MCF 10A (cell line): ENCODE measurements at regions not wholly inside any gene's neighbourhood (a gene's known extent, or its start where the extent isn't known, plus 50 kb on each side); places are given as distances from the start of the nearest gene placed in this dataset.

Experiments used
- BruUV-seq: library from RNA; stranded (reverse); fragments of 400-500 nt; replicated peaks from 2 replicates; lab custom pipeline; 2021; lab: Mats Ljungman, UMichigan
- CTCF ChIA-PET: fragments of 300-600 bp; sonication (Branson Sonifier 250); formaldehyde crosslinking; extraction: SDS; loops from one replicate; lab custom pipeline; 2021; ENCODE audit warnings: antibody characterized with exemption, inconsistent platforms; lab: Yijun Ruan, JAX
- POLR2A ChIA-PET: fragments of 300-600, 350-650 bp; sonication (Branson Sonifier 250); formaldehyde crosslinking; extraction: SDS; loops from one replicate; lab custom pipeline; 2020; ENCODE audit warnings: antibody characterized with exemption, inconsistent platforms; lab: Yijun Ruan, JAX
- DNase-seq: peaks from one replicate; pipeline ENCODE4 v3.0.0-alpha.2; 2018; ENCODE audit not compliant: unreplicated experiment
- H3K27ac Mint-ChIP-seq: one replicate; pipeline ENCODE4 v1.8.0; 2022; ENCODE audit warnings: mild to moderate bottlenecking, low read depth, mixed read lengths; ENCODE audit not compliant: unreplicated experiment
- H3K27me3 Mint-ChIP-seq: one replicate; pipeline ENCODE4 v1.8.0; 2022; ENCODE audit warnings: mixed read lengths; ENCODE audit not compliant: insufficient read depth, unreplicated experiment
- H3K36me3 Mint-ChIP-seq: one replicate; pipeline ENCODE4 v1.8.0; 2022; ENCODE audit warnings: mild to moderate bottlenecking, moderate library complexity, mixed read lengths; ENCODE audit not compliant: insufficient read depth, unreplicated experiment
- H3K4me1 Mint-ChIP-seq: one replicate; pipeline ENCODE4 v1.8.0; 2022; ENCODE audit warnings: mixed read lengths; ENCODE audit not compliant: insufficient read depth, unreplicated experiment
- H3K4me3 Mint-ChIP-seq: one replicate; pipeline ENCODE4 v1.8.0; 2022; ENCODE audit warnings: mild to moderate bottlenecking, moderate library complexity, mixed read lengths; ENCODE audit not compliant: unreplicated experiment
- H3K9me3 Mint-ChIP-seq: one replicate; pipeline ENCODE4 v1.8.0; 2022; ENCODE audit warnings: mixed read lengths; ENCODE audit not compliant: unreplicated experiment
- intact Hi-C: fragments of 100-400 bp; cut with micrococcal nuclease; formaldehyde crosslinking; loops from 2 replicates; pipeline ENCODE4 v1.14.1; 2022
- TF ChIP-seq, protein P1 (sequence below): fragments of 200-600 bp; IDR thresholded peaks from one replicate; pipeline ENCODE4 v1.8.0; 2022; ENCODE audit warnings: antibody characterized with exemption, mild to moderate bottlenecking; ENCODE audit not compliant: unreplicated experiment

DNA sequence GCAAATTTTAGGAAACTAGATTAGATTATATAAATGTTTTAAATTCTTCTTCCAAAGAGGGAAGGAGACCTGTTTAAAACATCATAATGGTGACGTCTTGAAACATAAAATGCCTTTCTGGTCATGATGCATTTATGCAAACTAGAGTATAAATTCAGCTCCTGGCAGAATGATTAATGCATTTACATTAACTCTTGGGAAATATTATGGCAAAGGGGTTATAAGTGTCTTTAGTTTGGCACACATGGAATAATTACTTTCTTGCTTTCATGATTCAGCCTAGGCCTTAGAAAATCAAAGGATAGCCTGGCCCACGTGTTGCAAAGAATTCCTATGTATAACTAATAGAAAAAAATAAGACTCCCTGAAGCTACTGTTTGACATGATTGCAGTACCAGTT, 639.2 kb downstream of the RFPL4B start:
- DNase-seq = no peak
- ChIA-PET POLR2A (interaction anchor here (0.7 kb wide), 1 partner anchor 503 kb away, joined by 4 read pairs; no protein-coding TSS in a partner anchor), CTCF (interaction anchor here (0.6 kb wide), 1 partner anchor 48 kb away, joined by 4 read pairs; no protein-coding TSS in a partner anchor)
- Mint-ChIP-seq H3K27me3 (no peaks in the 10 kb centered on the region), H3K4me1 (peaks cover 12% of the 10 kb centered on the region), H3K27ac (no peak overlapping the region), H3K4me3 (no peak overlapping the region), H3K9me3 (no peaks in the 10 kb centered on the region), H3K36me3 (no peaks in the 10 kb centered on the region)
- intact Hi-C loops = no loop called here
- no TSS peak for BruUV-seq
- TF ChIP-seq, protein P1, sequence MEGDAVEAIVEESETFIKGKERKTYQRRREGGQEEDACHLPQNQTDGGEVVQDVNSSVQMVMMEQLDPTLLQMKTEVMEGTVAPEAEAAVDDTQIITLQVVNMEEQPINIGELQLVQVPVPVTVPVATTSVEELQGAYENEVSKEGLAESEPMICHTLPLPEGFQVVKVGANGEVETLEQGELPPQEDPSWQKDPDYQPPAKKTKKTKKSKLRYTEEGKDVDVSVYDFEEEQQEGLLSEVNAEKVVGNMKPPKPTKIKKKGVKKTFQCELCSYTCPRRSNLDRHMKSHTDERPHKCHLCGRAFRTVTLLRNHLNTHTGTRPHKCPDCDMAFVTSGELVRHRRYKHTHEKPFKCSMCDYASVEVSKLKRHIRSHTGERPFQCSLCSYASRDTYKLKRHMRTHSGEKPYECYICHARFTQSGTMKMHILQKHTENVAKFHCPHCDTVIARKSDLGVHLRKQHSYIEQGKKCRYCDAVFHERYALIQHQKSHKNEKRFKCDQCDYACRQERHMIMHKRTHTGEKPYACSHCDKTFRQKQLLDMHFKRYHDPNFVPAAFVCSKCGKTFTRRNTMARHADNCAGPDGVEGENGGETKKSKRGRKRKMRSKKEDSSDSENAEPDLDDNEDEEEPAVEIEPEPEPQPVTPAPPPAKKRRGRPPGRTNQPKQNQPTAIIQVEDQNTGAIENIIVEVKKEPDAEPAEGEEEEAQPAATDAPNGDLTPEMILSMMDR = no peak

DNA sequence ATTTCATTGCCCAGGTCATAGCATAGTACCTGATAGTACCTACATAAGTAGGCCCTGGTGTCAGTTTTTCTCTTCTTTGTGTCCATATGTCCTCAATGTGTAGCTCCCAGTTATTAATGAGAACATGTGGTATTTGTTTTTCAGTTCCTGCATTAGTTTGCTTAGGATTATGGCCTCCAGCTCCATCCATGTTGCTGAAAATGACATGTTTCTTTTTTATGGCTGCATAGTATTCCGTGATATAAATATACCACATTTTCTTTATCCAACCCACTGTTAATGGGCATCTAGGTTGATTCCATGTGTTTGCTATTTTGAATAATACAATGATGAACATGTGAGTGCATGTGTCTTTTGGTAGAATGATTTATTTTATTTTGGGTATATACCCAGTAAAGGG, 641.6 kb downstream of the RFPL4B start:
- CTCF ChIA-PET = interaction anchor here (0.7 kb wide), 1 partner anchor 28 kb away, joined by 4 read pairs; no protein-coding TSS in a partner anchor
- Mint-ChIP-seq H3K9me3 (no peaks in the 10 kb centered on the region), H3K4me1 (peaks cover 9% of the 10 kb centered on the region), H3K27ac (no peak overlapping the region), H3K4me3 (no peak overlapping the region), H3K27me3 (no peaks in the 10 kb centered on the region), H3K36me3 (no peaks in the 10 kb centered on the region)
- TF ChIP-seq, protein P1 = no peak
- no peak for DNase-seq
- POLR2A ChIA-PET = interaction anchor here (1.0 kb wide), 1 partner anchor 882 kb away, joined by 5 read pairs; no protein-coding TSS in a partner anchor
- intact Hi-C loops = no loop called here
- no TSS peak for BruUV-seq

DNA sequence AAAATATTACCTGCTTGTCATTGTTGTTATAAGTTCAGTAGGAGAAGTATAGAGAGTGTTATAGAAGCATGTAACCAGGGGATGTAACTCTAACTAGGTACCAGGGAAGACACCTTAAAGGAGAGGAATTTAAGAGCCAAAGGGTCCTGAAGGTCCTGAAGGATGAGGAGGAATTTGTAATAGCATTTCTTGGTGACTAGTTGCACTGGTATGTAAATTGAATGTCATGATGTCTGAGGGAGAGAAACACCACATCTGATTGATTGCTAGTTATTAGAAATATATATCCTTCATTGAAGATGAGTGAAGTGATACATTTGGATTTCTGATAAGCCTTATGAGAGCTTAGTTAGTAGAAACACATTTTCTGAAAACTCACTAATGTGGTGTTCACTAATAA, 643.8 kb downstream of the RFPL4B start:
- H3K27ac Mint-ChIP-seq = no peak overlapping the region
- CTCF ChIA-PET = interaction anchor here (0.6 kb wide), 1 partner anchor 16 kb away, joined by 3 read pairs; no protein-coding TSS in a partner anchor

DNA sequence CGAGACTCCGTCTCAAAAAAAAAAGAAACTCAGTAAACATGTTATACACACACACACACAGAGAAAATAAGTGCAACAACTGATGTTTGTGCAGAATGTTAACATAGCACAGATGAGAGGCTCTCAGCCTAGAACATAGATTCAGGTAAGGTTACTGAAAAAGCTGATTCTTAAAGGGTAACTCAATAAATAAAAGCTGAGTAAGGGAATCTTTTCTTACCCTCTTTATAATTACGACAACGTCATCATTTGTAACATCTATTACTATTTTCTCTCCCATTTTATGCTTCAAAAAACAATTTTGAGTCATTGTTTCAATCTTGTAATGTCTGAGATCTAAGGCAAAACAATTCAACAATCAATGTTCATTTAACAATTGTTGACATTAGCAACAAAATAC, 644.8 kb downstream of the RFPL4B start:
- TF ChIP-seq, protein P1 = no peak
- Mint-ChIP-seq H3K4me1 (no peaks in the 10 kb centered on the region), H3K36me3 (no peaks in the 10 kb centered on the region), H3K27ac (no peak overlapping the region), H3K9me3 (no peaks in the 10 kb centered on the region), H3K4me3 (no peak overlapping the region), H3K27me3 (no peaks in the 10 kb centered on the region)
- BruUV-seq = no TSS peak
- intact Hi-C loops = no loop called here
- ChIA-PET POLR2A (interaction anchor here (0.7 kb wide), 1 partner anchor 61 kb away, joined by 3 read pairs; no protein-coding TSS in a partner anchor), CTCF (no interaction called here)
- DNase-seq = no peak

More for the DNA sequence above, 643.8 kb downstream of the RFPL4B start:
- H3K4me3 Mint-ChIP-seq = no peak overlapping the region
- H3K9me3 Mint-ChIP-seq = no peaks in the 10 kb centered on the region
- DNase-seq = no peak
- intact Hi-C loops = no loop called here
- no peaks in the 10 kb centered on the region for H3K4me1 Mint-ChIP-seq
- POLR2A ChIA-PET = no interaction called here
- no peaks in the 10 kb centered on the region for H3K27me3 Mint-ChIP-seq
- TF ChIP-seq, protein P1 = no peak
- H3K36me3 Mint-ChIP-seq = no peaks in the 10 kb centered on the region
- no TSS peak for BruUV-seq
